Stimulated activated CD4-positive, alpha-beta T cell treated with anti-CD3 and anti-CD28 coated beads, Interleukin-12 subunit alpha, Interleukin-12 subunit beta, amount 100 ng/mL, for 4 hours (primary cell): ENCODE measurements at regions not wholly inside any gene's neighbourhood (a gene's known extent, or its start where the extent isn't known, plus 50 kb on each side); places are given as distances from the start of the nearest gene placed in this dataset.
"Not testable (repeated sequence)": the region's sequence is repeated elsewhere in the genome, so short reads cannot be mapped to it uniquely, and the experiment has no call there.

Experiments
- DNase-seq: peaks from one replicate; pipeline ENCODE4 v3.0.0-alpha.2; 2020

DNA sequence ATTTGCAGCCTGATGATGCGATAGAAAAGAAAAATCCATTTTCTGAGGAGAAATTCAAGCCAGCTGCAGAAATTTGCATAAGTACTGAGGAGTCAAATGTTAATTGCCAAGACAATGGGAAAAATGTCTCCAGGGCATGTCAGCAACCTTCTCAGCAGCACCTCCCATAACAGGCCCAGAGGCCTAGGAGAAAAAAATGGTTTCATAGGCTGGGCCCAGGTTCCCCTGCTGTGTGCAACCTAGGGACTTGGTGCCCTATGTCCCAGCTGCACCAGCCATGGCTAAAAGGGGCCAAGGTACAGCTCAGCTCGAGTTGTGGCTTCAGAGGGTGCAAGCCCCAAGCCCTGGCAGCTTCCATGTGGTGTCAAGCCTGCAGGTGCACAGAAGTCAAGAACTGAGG lies 144.8 kb upstream of the PRKD1 start:
- not testable (repeated sequence) for DNase-seq

- DNase-seq, result no peak
Observed at GRCh38 chr14:30077946-30078345, 150.3 kb upstream of the PRKD1 start.

- no peak for DNase-seq
Observed at GRCh38 chr14:30078811-30079402, 151.3 kb upstream of the PRKD1 start.

DNA sequence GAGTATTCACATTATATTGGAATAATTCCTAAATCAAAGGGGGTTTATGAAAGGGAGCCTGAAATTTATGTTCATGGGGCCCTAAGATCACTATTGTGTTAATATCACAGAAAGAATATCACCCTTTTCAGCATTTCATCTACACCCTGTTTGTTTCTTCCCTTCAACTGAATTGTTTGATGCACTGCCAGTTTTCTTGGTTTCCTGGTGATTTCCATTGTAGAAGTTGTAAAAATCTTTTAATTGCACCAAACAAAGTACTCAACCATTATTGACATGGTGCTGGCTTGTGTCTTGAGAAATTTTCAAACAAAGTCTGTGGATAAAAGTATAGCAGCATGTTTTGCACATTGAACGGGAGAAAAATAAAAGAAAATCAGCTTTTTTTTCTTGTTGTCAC lies 154.8 kb upstream of the PRKD1 start:
- no peak for DNase-seq

DNA sequence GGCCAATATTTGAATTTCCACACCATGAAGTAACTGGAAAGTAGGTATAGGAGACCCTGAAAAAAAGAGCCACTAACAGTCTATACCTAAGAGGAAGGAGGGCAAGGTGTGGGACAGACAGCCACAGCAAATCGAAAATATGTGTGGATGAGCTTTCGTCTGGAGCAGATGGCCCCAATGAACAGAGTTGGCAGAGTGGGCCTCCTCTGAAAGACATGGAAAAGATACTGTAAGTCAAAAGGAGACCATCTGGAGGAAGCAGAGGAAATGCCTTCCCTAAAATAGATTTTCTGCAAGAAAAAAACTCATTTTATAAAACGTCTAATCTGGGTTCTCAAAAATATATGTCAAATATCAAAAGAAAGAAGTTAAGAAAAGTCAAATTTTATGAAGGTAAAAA lies 157.2 kb upstream of the PRKD1 start:
- DNase-seq, result no peak

- DNase-seq, result no peak
Observed at GRCh38 chr14:30085943-30086342, 158.3 kb upstream of the PRKD1 start.

GRCh38 chr14:30088620-30089019 lies 161.0 kb upstream of the PRKD1 start:
- no peak for DNase-seq

DNA sequence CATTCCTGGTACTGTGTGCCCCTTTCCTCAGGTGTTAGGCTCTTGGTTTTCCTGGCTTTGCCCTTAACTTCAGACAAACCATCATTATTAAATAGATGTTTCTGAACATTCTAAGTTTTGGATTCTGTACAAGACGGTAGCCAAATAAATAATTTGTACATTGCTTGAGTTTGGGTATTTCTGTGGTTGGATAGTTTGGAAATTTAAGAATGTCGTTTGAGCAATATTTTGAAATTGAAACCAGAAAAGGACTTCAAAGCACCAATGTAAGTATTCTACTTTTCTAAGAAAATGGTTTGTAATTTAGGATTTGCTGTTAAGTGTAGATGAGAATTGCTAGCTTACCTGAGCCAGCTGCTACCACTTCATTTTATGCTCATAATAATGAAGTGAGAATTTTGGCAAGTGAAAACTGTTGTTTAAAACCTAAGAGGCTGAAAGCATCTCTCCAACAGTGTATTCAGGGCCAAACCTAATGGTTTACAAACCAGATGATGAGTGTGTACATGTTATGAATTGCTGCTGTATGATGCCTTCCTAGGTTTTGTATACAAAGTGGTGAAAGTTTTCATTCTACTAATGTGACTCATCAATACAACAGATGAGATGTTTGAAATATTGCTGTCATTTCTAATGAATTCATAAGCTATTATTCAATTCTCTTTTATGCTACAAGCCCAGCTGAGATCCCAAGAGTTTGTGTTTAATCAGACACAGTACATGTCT lies 181.5 kb upstream of the PRKD1 start:
- no peak for DNase-seq

- no peak for DNase-seq
Observed at GRCh38 chr14:30114051-30114450, 186.4 kb upstream of the PRKD1 start.

GRCh38 chr14:30115756-30116155 lies 188.1 kb upstream of the PRKD1 start:
- no peak for DNase-seq

DNA sequence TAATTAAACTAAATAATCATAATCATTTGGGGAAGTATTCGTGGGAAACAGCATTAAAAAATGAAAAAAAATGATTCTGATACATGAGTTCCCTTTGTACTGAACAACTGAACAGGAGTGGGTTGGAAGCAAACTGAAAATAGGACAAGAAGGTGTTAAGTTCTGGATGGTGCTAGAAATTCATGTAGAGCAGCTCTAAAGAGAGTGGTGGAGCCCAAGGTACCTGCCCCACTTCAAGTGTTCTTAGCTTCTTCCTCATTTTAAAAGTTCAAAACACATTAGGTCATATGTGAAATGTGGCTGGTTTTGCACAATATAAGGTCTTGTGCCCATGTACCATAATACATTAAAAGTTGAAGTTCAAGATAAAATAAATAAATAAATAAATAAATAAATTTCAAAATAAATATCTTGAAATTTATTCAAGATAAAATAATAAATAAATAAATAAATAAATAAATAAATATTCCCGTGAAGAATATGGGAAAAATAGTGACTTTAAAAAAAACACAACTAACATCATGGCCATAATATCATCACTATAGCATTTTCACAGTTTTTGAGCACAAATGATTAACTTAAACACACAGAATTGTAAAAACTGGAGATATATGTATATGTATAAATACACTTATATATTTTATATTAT lies 191.5 kb upstream of the PRKD1 start:
- DNase-seq, result no peak

DNA sequence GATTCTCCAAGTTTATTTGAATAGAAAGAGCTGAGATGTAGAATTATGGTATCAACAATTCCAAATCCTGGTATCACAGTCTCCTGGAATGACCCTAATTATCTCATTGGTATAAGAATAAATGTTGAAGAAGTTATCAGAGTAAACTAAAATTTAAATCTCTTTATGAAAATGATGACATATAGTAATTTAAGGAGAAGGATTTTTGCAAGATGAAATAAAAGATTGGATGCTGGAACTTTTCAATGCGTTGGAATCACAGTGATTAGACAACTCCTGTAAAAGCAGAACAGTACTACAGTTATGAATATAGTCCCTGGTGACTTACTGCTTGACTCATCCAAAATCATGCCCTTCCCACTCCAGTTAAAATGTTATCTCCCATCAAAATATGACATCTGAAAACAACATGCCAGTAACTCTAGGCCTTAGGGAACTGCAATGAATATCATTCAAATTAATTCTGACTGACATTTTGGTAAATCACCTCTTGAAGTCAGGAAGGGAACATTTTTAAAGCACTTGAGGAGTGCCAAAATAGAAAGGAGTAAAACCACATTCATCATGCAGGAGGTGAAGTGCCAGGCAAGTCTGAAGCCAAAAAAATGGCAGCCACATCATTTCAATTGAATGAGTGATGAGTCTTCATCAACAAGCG lies 197.8 kb upstream of the PRKD1 start:
- no peak for DNase-seq

GRCh38 chr14:30129807-30130206 lies 202.2 kb upstream of the PRKD1 start:
- DNase-seq, result no peak

GRCh38 chr14:30131581-30132097 lies 204.0 kb upstream of the PRKD1 start:
- no peak for DNase-seq

DNA sequence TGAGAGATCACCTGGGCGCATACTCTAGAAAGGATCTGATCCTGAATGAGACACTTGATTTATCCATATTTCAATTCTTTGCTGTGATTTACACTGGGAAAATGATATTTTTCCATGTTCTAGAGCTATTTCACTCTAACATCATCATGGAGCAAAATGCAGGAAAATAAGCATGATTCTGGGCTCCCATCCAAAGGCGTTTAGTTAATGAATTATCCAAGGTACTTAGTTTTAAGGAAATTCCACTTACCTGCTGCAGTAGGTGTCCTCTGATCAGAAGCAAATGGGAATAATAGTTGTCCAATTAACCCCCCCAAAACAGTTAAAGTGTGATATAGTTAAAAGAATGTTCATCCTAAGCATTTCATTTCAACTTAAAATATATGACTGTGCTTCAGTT lies 204.5 kb upstream of the PRKD1 start:
- DNase-seq, result no peak

DNA sequence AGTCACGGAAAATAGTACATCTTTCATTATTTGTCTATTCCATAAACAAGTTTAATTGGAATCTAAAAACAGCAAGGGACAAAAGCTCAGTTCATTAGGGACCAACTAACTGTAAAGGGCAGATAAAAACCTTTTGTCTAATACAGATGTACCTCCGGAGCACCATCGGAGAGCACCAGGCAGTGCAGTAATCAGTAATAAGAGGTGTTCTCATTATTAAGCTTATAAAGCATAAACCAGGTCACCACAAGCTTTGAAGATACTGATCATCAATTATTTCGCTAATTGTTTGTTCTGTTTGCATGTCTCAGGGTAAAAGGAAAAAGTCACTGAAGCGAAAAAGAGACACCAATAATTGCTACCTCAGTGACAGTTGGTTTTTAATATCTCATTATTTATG lies 207.3 kb upstream of the PRKD1 start:
- no peak for DNase-seq

DNA sequence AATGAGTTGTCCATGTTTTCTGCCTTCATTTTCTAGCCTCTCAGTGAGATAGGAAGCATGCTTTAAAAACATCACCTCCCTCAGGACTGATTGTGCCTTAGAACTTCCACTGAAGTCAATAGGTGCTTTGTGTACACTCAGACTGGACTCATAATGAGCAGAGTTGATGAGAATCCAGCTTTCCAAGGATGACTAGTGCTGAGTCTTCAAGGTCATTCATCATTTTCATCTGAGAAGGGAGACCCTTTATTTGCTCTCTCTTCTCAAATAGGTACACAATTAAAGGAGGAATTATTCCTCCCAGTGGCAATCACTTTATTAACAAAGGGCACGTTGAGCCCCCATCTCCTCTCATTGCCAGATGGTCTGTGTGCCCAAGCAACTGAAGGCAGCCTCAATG lies 210.9 kb upstream of the PRKD1 start:
- no peak for DNase-seq

DNA sequence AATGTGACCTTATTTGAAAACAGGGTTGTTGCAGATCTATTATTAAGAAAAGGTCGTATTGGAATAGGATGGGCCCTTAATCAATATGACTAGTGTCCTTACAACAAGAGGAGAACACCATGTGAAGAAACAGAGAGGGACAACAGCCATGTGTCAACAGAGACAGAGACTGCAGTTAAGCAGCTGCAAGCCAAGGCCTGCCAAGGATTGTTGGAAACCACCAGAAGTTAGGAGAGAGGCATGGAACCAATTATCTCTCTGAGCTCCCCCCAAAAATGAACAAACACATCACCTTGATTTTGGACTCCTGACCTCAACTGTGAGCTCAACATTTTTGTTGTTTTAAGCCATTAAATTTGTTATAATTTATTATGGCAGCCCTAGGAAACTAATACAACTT lies 214.6 kb upstream of the PRKD1 start:
- no peak for DNase-seq

DNA sequence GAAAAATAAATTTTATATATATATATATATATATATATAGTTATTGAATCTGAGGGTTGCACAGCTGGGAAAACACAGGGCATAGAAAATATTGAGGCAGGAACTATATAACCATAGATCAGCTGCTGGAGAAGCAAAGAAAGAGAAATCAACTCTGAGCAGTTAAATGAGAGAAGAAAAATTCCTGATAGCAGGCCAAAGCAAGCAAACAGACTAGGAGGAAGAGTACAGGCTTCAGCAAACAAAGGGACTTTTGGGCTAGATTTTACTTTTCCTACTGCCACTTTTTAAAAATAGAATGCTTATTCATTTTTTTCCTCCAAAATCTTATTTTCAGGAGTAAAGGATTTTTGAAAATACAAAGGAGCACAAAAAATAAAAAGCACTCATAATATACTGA lies 216.0 kb upstream of the PRKD1 start:
- DNase-seq, result no peak

DNA sequence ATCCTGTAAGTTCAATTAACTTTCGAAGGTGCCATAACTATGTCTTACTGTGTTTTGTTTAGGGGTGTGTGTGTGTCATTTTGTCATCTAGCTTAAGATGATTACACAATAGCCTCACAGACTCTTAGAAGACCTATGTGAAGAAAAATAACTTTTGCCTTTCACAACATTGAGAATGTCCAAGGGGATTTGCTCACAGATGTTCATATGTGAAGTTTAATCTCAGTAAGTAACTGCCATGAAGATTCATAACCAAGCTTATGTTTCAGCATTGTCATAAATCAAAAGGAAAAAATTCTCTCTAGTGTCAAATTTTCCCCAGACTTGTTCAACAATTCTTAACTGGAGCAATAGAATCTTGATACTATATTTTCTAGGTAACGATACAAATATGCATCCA lies 226.1 kb upstream of the PRKD1 start:
- DNase-seq, result no peak

DNA sequence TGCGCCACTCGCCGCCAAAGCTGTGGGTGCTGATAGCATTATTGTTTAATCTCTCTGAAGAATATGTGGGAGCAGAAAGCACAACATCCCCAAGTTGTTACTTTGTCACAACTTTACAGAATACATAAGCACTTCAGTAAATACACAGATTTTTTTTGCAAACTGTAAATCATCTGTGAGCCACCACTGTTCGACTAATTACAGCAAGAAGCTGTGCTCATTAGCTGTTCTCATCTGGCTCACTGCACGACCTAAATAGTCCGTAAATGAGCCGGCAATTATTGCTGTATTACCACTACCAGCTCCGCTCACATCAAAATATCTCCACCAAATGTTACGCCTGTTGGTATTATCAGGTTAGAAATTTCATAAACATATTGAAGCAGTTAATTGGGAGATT lies 228.9 kb upstream of the PRKD1 start:
- no peak for DNase-seq

GRCh38 chr14:30158299-30158698 lies 230.7 kb upstream of the PRKD1 start:
- no peak for DNase-seq

DNA sequence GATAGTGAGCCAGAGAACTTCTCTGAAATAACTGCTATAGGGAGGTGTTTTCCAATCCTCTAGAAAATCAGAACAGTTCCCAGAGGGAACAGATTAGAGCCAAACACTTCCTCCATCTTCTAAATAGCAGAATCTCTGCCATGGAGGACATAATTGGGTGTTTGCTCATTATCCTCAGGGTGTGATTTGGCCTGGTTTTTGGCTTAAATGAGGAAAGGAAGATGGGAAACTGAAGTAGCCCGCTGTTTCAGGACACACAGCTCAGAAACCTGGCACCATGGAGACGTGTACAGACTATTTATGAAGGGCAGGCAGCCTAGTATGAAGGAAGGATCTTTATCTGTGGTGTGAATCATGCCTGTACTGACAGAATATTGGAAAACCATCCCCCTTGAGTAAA lies 231.7 kb upstream of the PRKD1 start:
- DNase-seq, result no peak

DNA sequence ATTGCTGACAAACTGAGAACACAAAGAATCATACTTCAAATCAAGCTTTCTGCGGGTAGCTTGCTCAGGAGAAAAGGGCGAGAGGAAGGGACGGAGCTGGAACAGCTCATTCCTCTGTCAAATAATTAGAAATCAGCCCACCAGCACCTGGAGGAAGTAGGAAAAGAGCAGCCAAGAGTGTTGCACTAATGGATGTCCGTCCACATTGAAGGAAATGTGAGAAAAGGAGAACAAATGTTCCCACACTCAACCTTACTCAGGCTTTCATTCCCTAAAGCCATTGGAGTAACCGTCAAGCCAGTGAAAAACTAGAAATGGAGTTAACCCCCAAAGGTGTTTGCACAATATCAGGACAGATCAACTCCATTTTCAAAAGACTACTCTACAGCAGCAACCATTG lies 233.0 kb upstream of the PRKD1 start:
- DNase-seq, result no peak
